ENCODE measurements at regions not wholly inside any gene's neighbourhood (a gene's known extent, or its start where the extent isn't known, plus 50 kb on each side); places are given as distances from the start of the nearest gene placed in this dataset.

DNA sequence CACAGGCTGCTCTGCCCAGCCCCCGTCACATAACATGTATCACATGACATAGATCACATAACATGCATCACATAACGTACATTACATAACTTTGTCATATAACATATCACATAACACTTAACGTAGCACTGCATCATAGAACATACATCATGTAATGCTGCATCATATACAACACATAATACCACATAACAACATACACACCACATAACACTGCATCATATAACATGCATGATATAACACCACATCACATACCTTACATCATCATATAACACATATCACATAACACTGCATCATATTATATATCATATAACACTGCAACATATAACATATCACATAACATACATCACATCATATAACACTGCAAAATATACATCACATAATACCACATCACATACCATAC, 83.8 kb downstream of the AXIN2 start:
- TF ChIP-seq, protein P1, sequence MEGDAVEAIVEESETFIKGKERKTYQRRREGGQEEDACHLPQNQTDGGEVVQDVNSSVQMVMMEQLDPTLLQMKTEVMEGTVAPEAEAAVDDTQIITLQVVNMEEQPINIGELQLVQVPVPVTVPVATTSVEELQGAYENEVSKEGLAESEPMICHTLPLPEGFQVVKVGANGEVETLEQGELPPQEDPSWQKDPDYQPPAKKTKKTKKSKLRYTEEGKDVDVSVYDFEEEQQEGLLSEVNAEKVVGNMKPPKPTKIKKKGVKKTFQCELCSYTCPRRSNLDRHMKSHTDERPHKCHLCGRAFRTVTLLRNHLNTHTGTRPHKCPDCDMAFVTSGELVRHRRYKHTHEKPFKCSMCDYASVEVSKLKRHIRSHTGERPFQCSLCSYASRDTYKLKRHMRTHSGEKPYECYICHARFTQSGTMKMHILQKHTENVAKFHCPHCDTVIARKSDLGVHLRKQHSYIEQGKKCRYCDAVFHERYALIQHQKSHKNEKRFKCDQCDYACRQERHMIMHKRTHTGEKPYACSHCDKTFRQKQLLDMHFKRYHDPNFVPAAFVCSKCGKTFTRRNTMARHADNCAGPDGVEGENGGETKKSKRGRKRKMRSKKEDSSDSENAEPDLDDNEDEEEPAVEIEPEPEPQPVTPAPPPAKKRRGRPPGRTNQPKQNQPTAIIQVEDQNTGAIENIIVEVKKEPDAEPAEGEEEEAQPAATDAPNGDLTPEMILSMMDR (IDR thresholded peaks at IDR 0.05) = no peak
- TF ChIP-seq POLR2A (IDR thresholded peaks at IDR 0.05) = no peak
- no peak for DNase-seq (ENCODE audit: low spot score in 2 of 2)
- no peak overlapping the region for H3K4me3 ChIP-seq (ENCODE audit: low read depth, poor library complexity, severe bottlenecking)
- 92 to 94% methylated on average over 3 of the region's 3 CpGs for WGBS, 2 donors
- intact Hi-C loops (cut with DNase I; ENCODE audit: low total_unique reads) = no loop called here

DNA sequence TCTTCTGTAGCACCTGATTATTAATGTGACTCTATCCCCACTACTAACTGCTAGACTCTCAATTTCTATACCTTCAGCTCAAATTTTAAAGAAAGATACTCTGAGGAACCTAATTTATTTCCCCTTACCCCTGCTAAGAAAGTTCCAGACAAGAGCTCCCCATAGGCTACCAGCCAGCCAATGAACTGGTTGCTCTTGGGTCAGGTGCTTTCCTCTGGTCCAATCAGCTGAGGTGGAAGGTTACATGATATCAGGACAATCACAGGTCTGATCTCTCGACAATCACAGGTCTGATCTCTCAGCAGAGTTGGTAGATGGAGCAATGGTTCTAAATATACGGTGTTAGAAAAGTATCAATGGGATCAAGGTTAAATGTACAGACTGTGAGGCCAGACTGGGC, 86.8 kb downstream of the AXIN2 start:
- no peak overlapping the region for H3K4me3 ChIP-seq (ENCODE audit: low read depth, poor library complexity, severe bottlenecking)
- WGBS, 2 donors = 93 to 95% methylated on average over 2 of the region's 2 CpGs
- intact Hi-C loops (cut with DNase I; ENCODE audit: low total_unique reads) = no loop called here
- no peak for TF ChIP-seq POLR2A (IDR thresholded peaks at IDR 0.05)
- TF ChIP-seq, protein P1 (IDR thresholded peaks at IDR 0.05) = no peak
- DNase-seq (ENCODE audit: low spot score in 2 of 2) = no peak

DNA sequence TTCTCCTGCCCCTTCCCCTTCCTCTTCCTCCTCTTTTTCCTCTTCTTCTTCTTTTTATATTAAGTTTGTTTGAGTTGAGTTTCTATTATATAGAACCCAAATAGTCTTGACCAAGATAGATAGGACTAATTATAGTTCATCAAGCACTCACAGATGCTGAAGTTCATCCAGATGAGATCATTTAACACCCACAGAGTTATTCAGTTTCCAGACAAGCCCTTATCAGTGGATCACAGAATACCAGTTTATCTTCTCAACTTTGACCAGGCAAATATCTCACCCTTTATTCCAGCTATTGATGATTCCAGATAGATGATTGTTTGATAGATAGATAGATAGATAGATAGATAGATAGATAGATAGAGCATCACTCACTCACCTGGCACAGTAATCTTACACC, 87.5 kb downstream of the AXIN2 start:
- TF ChIP-seq POLR2A (IDR thresholded peaks at IDR 0.05) = no peak
- TF ChIP-seq, protein P1 (IDR thresholded peaks at IDR 0.05) = no peak
- H3K4me3 ChIP-seq (ENCODE audit: low read depth, poor library complexity, severe bottlenecking) = no peak overlapping the region
- DNase-seq (ENCODE audit: low spot score in 2 of 2) = no peak
- intact Hi-C loops (cut with DNase I; ENCODE audit: low total_unique reads) = no loop called here

DNA sequence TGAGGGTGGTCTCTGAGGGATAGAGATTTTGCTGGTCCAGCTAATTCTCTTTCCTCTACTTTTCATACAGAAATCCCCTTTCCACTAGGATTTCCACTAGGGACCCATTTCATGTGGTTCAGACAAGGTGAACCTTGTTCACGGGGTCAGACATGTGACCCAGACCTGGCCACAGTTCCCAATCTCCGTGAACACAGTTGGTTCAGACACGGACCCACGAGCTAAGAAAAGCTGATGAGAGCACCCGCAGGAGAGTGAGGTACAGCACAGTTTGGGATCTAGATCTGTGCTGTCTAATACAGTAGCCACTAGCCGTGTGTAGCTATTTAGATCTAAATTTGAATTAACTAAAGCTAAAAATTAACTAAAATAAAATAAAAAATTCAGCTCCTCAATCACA, 88.1 kb downstream of the AXIN2 start:
- DNase-seq (ENCODE audit: low spot score in 2 of 2) = no peak
- no peak overlapping the region for H3K4me3 ChIP-seq (ENCODE audit: low read depth, poor library complexity, severe bottlenecking)
- intact Hi-C loops (cut with DNase I; ENCODE audit: low total_unique reads) = no loop called here
- TF ChIP-seq, protein P1 (IDR thresholded peaks at IDR 0.05) = no peak
- no peak for TF ChIP-seq POLR2A (IDR thresholded peaks at IDR 0.05)
- 74 to 79% methylated on average over 6 of the region's 6 CpGs for WGBS, 2 donors

DNA sequence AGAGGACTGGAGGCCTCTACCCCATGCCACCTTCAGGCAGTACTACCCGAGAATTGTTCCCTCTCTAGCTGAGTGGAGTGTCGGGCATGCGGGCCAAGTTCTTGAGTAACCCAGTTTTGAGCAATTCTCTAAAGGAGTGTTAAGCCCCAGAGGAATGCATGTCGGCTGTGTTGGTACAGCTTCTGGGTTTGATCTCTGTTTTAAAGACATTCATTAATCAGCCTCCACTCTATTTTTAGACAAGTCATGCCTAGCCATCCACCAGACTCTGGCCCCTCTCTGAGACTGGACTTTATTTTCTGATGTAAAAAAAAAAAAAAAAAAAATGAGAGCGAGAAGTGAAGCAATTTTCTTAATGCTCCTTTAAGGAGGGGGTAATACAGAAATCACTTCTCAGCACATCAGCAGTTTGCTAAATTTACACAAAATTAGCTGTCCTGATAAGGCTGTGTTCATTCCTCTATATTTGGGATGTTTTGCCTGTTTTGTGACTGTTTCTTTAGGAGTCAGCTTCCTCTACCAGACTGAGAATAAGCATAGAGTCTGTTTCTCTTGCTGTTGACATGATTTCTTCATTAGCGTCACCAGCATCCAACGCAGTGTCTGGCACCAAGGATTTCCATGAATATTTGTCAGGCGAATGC, 88.7 kb downstream of the AXIN2 start:
- 48 to 57% methylated on average over 8 of the region's 8 CpGs for WGBS, 2 donors
- TF ChIP-seq, protein P1 (IDR thresholded peaks at IDR 0.05) = no peak
- TF ChIP-seq POLR2A (IDR thresholded peaks at IDR 0.05) = no peak

DNA sequence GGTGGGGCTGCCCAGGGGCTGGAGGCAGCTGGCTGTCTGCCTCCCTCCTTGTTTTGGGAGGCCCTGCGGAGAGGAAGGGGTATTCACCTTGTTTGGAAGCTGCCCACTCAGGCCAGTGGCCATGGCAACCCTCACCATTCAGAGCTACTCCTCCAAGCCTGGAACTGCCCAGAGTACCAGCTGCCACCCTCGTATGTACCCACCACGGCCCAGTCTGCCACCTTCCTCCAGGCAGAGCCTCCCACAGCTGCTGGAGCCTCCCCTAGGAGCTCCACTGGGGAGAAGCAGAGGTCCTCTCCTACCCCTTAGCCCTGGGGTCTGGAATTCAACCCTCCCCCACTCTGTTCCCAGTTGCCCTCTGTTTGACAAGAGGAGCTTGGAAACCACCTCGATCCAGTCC, 90.7 kb downstream of the AXIN2 start:
- H3K4me3 ChIP-seq (ENCODE audit: low read depth, poor library complexity, severe bottlenecking) = no peak overlapping the region
- 70 to 80% methylated on average over 4 of the region's 4 CpGs for WGBS, 2 donors
- TF ChIP-seq, protein P1 (IDR thresholded peaks at IDR 0.05) = no peak
- TF ChIP-seq POLR2A (IDR thresholded peaks at IDR 0.05) = no peak
- DNase-seq (ENCODE audit: low spot score in 2 of 2) = no peak
- intact Hi-C loops (cut with DNase I; ENCODE audit: low total_unique reads) = no loop called here

More for the DNA sequence above, 88.7 kb downstream of the AXIN2 start:
- DNase-seq (ENCODE audit: low spot score in 2 of 2) = peak in 1 of 2 donors; percentile 45
- intact Hi-C loops (cut with DNase I; ENCODE audit: low total_unique reads) = no loop called here
- H3K4me3 ChIP-seq (ENCODE audit: low read depth, poor library complexity, severe bottlenecking) = no peak overlapping the region
